ENCODE measurements at regions not wholly inside any gene's neighbourhood (a gene's known extent, or its start where the extent isn't known, plus 50 kb on each side); places are given as distances from the start of the nearest gene placed in this dataset.

DNA sequence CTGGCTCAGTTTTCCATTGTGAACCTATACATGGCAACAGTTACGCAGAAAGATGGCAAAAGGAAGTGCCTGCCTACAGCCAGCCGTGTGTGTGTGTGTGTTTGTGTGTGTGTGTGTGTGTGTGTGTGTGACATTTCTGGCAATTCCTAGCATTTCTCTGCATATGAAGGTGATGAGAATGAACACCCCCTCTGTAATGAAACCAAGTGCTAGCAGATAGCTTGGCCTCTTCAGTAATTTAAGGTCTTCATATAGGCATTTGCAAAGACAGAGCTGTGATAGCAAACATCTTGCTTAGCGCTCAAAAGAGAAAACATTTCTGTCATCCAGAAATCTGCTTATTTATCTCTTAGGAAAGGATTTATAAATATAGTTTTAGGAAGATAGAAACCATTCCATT is 389.1 kb downstream of the AACS start:
- Histone ChIP-seq H3K4me2 (ENCODE audit: low read length) (no peak overlapping the region), H2AFZ (ENCODE audit: low read length) (no peak overlapping the region), H3K79me2 (ENCODE audit: insufficient read depth, low read depth, low read length) (no peaks in the 10 kb centered on the region), H3K9me2 (ENCODE audit: insufficient read depth, low read length) (no peaks in the 10 kb centered on the region), H3K4me3 (ENCODE audit: low read depth, low read length, poor library complexity, severe bottlenecking) (no peak overlapping the region), H3K4me1 (ENCODE audit: insufficient read depth, low read length, poor library complexity, severe bottlenecking) (no peaks in the 10 kb centered on the region), H3K9me3 (ENCODE audit: low read length) (peaks cover 4% of the 10 kb centered on the region; the same call in 1 of the 2 replicates), H3K36me3 (ENCODE audit: insufficient read depth, low read length) (no peaks in the 10 kb centered on the region), H3K27ac (ENCODE audit: low read depth, low read length, poor library complexity, severe bottlenecking) (no peak overlapping the region), H4K20me1 (ENCODE audit: insufficient read depth, low read length) (no peaks in the 10 kb centered on the region)
- no peak for TF ChIP-seq EZH2phosphoT487 (IDR thresholded peaks at IDR 0.05; ENCODE audit: borderline replicate concordance, low read depth, low read length)
- TF ChIP-seq CTCF (conservative IDR thresholded peaks at IDR 0.05; ENCODE audit: low read length), result no peak
- intact Hi-C loops (cut with micrococcal nuclease; ENCODE audit: unreplicated experiment), result no loop called here
- no peak for DNase-seq (ENCODE audit: low spot score)
- ChIA-PET CTCF (ENCODE audit: unreplicated experiment) (no interaction called here), POLR2A (no interaction called here)
- BruUV-seq (replicated peaks), result no TSS peak

- no peak overlapping the region for H3K27ac ChIP-seq (ENCODE audit: low read depth, low read length, poor library complexity, severe bottlenecking)
- no peaks in the 10 kb centered on the region for H3K9me3 ChIP-seq (ENCODE audit: low read length)
- no peak overlapping the region for H2AFZ ChIP-seq (ENCODE audit: low read length)
- no peak for DNase-seq (ENCODE audit: low spot score)
- TF ChIP-seq EZH2phosphoT487 (IDR thresholded peaks at IDR 0.05; ENCODE audit: borderline replicate concordance, low read depth, low read length) (no peak), CTCF (conservative IDR thresholded peaks at IDR 0.05; ENCODE audit: low read length) (no peak)
- ChIA-PET CTCF (ENCODE audit: unreplicated experiment) (no interaction called here), POLR2A (no interaction called here)
- H3K4me2 ChIP-seq (ENCODE audit: low read length), result no peak overlapping the region
- H3K36me3 ChIP-seq (ENCODE audit: insufficient read depth, low read length), result no peaks in the 10 kb centered on the region
- no peaks in the 10 kb centered on the region for H3K9me2 ChIP-seq (ENCODE audit: insufficient read depth, low read length)
- no TSS peak for BruUV-seq (replicated peaks)
- H3K79me2 ChIP-seq (ENCODE audit: insufficient read depth, low read depth, low read length), result no peaks in the 10 kb centered on the region
- intact Hi-C loops (cut with micrococcal nuclease; ENCODE audit: unreplicated experiment), result no loop called here
- H3K4me3 ChIP-seq (ENCODE audit: low read depth, low read length, poor library complexity, severe bottlenecking), result no peak overlapping the region
- no peaks in the 10 kb centered on the region for H3K4me1 ChIP-seq (ENCODE audit: insufficient read depth, low read length, poor library complexity, severe bottlenecking)
- H4K20me1 ChIP-seq (ENCODE audit: insufficient read depth, low read length), result no peaks in the 10 kb centered on the region
Observed at GRCh38 chr12:125454786-125455480, 389.7 kb downstream of the AACS start.

- no peaks in the 10 kb centered on the region for H3K9me3 ChIP-seq (ENCODE audit: low read length)
- H3K36me3 ChIP-seq (ENCODE audit: insufficient read depth, low read length), result no peaks in the 10 kb centered on the region
- intact Hi-C loops (cut with micrococcal nuclease; ENCODE audit: unreplicated experiment), result no loop called here
- no TSS peak for BruUV-seq (replicated peaks)
- DNase-seq (ENCODE audit: low spot score), result peak; percentile 13
- no peak overlapping the region for H3K4me2 ChIP-seq (ENCODE audit: low read length)
- POLR2A ChIA-PET, result no interaction called here
- no peaks in the 10 kb centered on the region for H3K9me2 ChIP-seq (ENCODE audit: insufficient read depth, low read length)
- CTCF ChIA-PET (ENCODE audit: unreplicated experiment), result no interaction called here
- no peak overlapping the region for H3K27ac ChIP-seq (ENCODE audit: low read depth, low read length, poor library complexity, severe bottlenecking)
- H2AFZ ChIP-seq (ENCODE audit: low read length), result no peak overlapping the region
- no peaks in the 10 kb centered on the region for H4K20me1 ChIP-seq (ENCODE audit: insufficient read depth, low read length)
- no peaks in the 10 kb centered on the region for H3K79me2 ChIP-seq (ENCODE audit: insufficient read depth, low read depth, low read length)
- no peaks in the 10 kb centered on the region for H3K4me1 ChIP-seq (ENCODE audit: insufficient read depth, low read length, poor library complexity, severe bottlenecking)
- TF ChIP-seq EZH2phosphoT487 (IDR thresholded peaks at IDR 0.05; ENCODE audit: borderline replicate concordance, low read depth, low read length), result no peak
- TF ChIP-seq CTCF (conservative IDR thresholded peaks at IDR 0.05; ENCODE audit: low read length), result peak; percentile 61
- no peak overlapping the region for H3K4me3 ChIP-seq (ENCODE audit: low read depth, low read length, poor library complexity, severe bottlenecking)
Observed at GRCh38 chr12:125455556-125455955, 390.3 kb downstream of the AACS start.
